Vagina (tissue), 2 donors: ENCODE measurements at regions not wholly inside any gene's neighbourhood (a gene's known extent, or its start where the extent isn't known, plus 50 kb on each side); places are given as distances from the start of the nearest gene placed in this dataset.

ENCODE experiments used
- DNase-seq, 2 donors: peaks; one replicate each; pipeline ENCODE4 v3.0.0-alpha.2; 2017; ENCODE audit errors: extremely low spot score in 2 of 2
- H3K27ac ChIP-seq: fragments of 200-600 bp; sonication (generic); one replicate; pipeline ENCODE4 v1.5.1; 2019
- H3K27me3 ChIP-seq: fragments of 200-600 bp; sonication (generic); one replicate; pipeline ENCODE4 v1.5.1; 2019
- H3K36me3 ChIP-seq, 2 donors: fragments of 200-600 bp; sonication (generic); one replicate each; pipeline ENCODE4 v1.5.1; 2017 to 2019
- H3K4me1 ChIP-seq: fragments of 200-600 bp; sonication (generic); one replicate; pipeline ENCODE4 v1.5.1; 2019
- H3K4me3 ChIP-seq, 2 donors: fragments of 200-600 bp; sonication (generic); 1 replicate in 1 of 2; 2 replicates in 1 of 2; pipeline ENCODE4 v1.5.1; 2016 to 2019
- H3K9me3 ChIP-seq: fragments of 200-600 bp; sonication (generic); one replicate; pipeline ENCODE4 v1.5.1; 2019
- CTCF ChIP-seq, 3 experiments: fragments of 450-650 bp in 2 of 3; fragments of 200-600 bp in 1 of 3; sonication (generic) in 1 of 3; IDR thresholded peaks; one replicate each; pipeline ENCODE4 v1.5.1; 2017 to 2019; ENCODE audit warnings: antibody characterized with exemption in 3 of 3, mild to moderate bottlenecking in 2 of 3, moderate library complexity in 2 of 3
- POLR2A ChIP-seq, 2 donors: fragments of 450-650 bp; IDR thresholded peaks; one replicate each; pipeline ENCODE4 v1.6.1; 2017; ENCODE audit warnings: antibody characterized with exemption in 2 of 2, mild to moderate bottlenecking in 2 of 2, moderate library complexity in 2 of 2
- POLR2AphosphoS5 ChIP-seq, 2 donors: sonication (generic); formaldehyde crosslinking; IDR thresholded peaks; one replicate each; pipeline ENCODE4 v1.9.0; 2017; ENCODE audit warnings: antibody characterized with exemption in 2 of 2, mild to moderate bottlenecking in 2 of 2, low read depth in 1 of 2; ENCODE audit not compliant: insufficient read depth in 1 of 2
- intact Hi-C: fragments of 100-400 bp; cut with DNase I; formaldehyde crosslinking; loops from one replicate; pipeline ENCODE4 v1.15.1; 2023

- H3K27ac ChIP-seq = no peak overlapping the region
- H3K4me1 ChIP-seq = no peaks in the 10 kb centered on the region
- intact Hi-C loops = no loop called here
- no peaks in the 10 kb centered on the region for H3K27me3 ChIP-seq
- no peak overlapping the region for H3K4me3 ChIP-seq
- no peaks in the 10 kb centered on the region for H3K9me3 ChIP-seq
- H3K36me3 ChIP-seq = no peaks in the 10 kb centered on the region
- TF ChIP-seq CTCF (IDR thresholded peaks at IDR 0.05) (no peak), POLR2AphosphoS5 (IDR thresholded peaks at IDR 0.05; ENCODE audit: insufficient read depth in 1 of 2, low read depth in 1 of 2) (no peak), POLR2A (IDR thresholded peaks at IDR 0.05) (no peak)
- DNase-seq = no peak
Measured at GRCh38 chrX:131907488-131908314, 115.4 kb upstream of the STK26 start.

GRCh38 chrX:131910586-131910985, 112.5 kb upstream of the STK26 start:
- no peak overlapping the region for H3K4me3 ChIP-seq
- no peaks in the 10 kb centered on the region for H3K4me1 ChIP-seq
- H3K36me3 ChIP-seq = no peaks in the 10 kb centered on the region
- H3K27ac ChIP-seq = no peak overlapping the region
- no peaks in the 10 kb centered on the region for H3K9me3 ChIP-seq
- no peak for DNase-seq
- intact Hi-C loops = no loop called here
- H3K27me3 ChIP-seq = no peaks in the 10 kb centered on the region
- TF ChIP-seq CTCF (IDR thresholded peaks at IDR 0.05) (no peak), POLR2AphosphoS5 (IDR thresholded peaks at IDR 0.05; ENCODE audit: insufficient read depth in 1 of 2, low read depth in 1 of 2) (no peak), POLR2A (IDR thresholded peaks at IDR 0.05) (no peak)

GRCh38 chrX:131915488-131915887, 107.6 kb upstream of the STK26 start:
- H3K4me3 ChIP-seq = no peak overlapping the region
- H3K36me3 ChIP-seq = no peaks in the 10 kb centered on the region
- no peaks in the 10 kb centered on the region for H3K4me1 ChIP-seq
- intact Hi-C loops = no loop called here
- no peak overlapping the region for H3K27ac ChIP-seq
- H3K9me3 ChIP-seq = no peaks in the 10 kb centered on the region
- H3K27me3 ChIP-seq = no peaks in the 10 kb centered on the region
- no peak for DNase-seq
- TF ChIP-seq POLR2A (IDR thresholded peaks at IDR 0.05) (no peak), CTCF (IDR thresholded peaks at IDR 0.05) (no peak), POLR2AphosphoS5 (IDR thresholded peaks at IDR 0.05; ENCODE audit: insufficient read depth in 1 of 2, low read depth in 1 of 2) (no peak)

- H3K27ac ChIP-seq = no peak overlapping the region
- no peak for DNase-seq
- no peaks in the 10 kb centered on the region for H3K9me3 ChIP-seq
- intact Hi-C loops = no loop called here
- H3K36me3 ChIP-seq = no peaks in the 10 kb centered on the region
- H3K27me3 ChIP-seq = no peaks in the 10 kb centered on the region
- no peak for TF ChIP-seq POLR2A (IDR thresholded peaks at IDR 0.05)
- TF ChIP-seq POLR2AphosphoS5 (IDR thresholded peaks at IDR 0.05; ENCODE audit: insufficient read depth in 1 of 2, low read depth in 1 of 2) = no peak
- no peak for TF ChIP-seq CTCF (IDR thresholded peaks at IDR 0.05)
- no peaks in the 10 kb centered on the region for H3K4me1 ChIP-seq
- H3K4me3 ChIP-seq = no peak overlapping the region
Measured at GRCh38 chrX:131917588-131917987, 105.5 kb upstream of the STK26 start.

- H3K4me3 ChIP-seq = no peak overlapping the region
- TF ChIP-seq CTCF (IDR thresholded peaks at IDR 0.05) (no peak), POLR2AphosphoS5 (IDR thresholded peaks at IDR 0.05; ENCODE audit: insufficient read depth in 1 of 2, low read depth in 1 of 2) (no peak), POLR2A (IDR thresholded peaks at IDR 0.05) (no peak)
- H3K4me1 ChIP-seq = no peaks in the 10 kb centered on the region
- H3K27me3 ChIP-seq = no peaks in the 10 kb centered on the region
- intact Hi-C loops = no loop called here
- H3K27ac ChIP-seq = no peak overlapping the region
- DNase-seq = no peak
- no peaks in the 10 kb centered on the region for H3K9me3 ChIP-seq
- H3K36me3 ChIP-seq = no peaks in the 10 kb centered on the region
Measured at GRCh38 chrX:131918839-131919238, 104.3 kb upstream of the STK26 start.
